ENCODE measurements at regions not wholly inside any gene's neighbourhood (a gene's known extent, or its start where the extent isn't known, plus 50 kb on each side); places are given as distances from the start of the nearest gene placed in this dataset.

DNA sequence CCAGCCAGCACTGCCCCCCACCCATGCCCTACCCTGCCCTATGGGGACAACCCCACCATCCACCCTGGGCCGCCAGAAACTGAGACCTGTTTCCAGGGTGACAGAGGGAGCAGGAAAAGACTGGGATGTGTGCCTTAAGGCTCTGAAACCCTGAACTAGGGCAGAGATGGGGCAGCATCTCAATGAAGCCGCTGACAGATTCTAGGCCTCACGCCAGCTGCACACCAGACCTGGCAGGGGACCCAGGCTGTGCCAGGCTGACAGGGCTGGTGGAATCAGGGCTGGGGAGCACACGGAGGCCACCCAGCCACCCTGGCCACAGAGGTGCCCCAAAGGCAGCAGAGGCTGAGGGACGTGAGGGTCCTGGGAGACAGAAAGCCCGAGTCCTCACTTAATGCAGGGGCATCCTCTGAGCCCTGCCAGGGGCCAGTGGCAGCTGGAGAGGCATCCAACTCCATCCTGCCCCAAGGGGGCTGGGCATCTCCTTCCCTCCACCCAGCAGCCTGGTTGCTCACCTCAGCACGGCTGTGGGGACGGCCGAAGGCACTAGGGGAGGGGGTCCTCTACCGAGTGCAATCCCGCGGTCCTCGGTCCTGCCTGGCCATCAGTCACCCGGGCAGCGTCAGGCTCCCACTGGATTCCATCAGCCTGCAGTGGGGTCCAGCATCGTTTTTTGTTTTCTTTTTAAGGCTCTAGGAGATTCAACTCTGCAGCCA is 169.2 kb downstream of the ZFP36L2 start:
- TF ChIP-seq, protein P1, sequence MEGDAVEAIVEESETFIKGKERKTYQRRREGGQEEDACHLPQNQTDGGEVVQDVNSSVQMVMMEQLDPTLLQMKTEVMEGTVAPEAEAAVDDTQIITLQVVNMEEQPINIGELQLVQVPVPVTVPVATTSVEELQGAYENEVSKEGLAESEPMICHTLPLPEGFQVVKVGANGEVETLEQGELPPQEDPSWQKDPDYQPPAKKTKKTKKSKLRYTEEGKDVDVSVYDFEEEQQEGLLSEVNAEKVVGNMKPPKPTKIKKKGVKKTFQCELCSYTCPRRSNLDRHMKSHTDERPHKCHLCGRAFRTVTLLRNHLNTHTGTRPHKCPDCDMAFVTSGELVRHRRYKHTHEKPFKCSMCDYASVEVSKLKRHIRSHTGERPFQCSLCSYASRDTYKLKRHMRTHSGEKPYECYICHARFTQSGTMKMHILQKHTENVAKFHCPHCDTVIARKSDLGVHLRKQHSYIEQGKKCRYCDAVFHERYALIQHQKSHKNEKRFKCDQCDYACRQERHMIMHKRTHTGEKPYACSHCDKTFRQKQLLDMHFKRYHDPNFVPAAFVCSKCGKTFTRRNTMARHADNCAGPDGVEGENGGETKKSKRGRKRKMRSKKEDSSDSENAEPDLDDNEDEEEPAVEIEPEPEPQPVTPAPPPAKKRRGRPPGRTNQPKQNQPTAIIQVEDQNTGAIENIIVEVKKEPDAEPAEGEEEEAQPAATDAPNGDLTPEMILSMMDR (IDR thresholded peaks at IDR 0.05), result no peak
- peaks cover 9% of the 10 kb centered on the region for H3K9me3 Mint-ChIP-seq (ENCODE audit: low read depth)
- H3K4me1 Mint-ChIP-seq (ENCODE audit: low read depth), result peaks cover 45% of the 10 kb centered on the region
- H3K36me3 Mint-ChIP-seq (ENCODE audit: low read depth), result peaks cover 5% of the 10 kb centered on the region
- peak overlapping the region; percentile 95 for H3K27ac Mint-ChIP-seq (ENCODE audit: unreplicated experiment)
- peak; percentile 67 for DNase-seq (ENCODE audit: low spot score)
- no peak overlapping the region for H3K4me3 Mint-ChIP-seq (ENCODE audit: unreplicated experiment)
- H3K27me3 Mint-ChIP-seq (ENCODE audit: low read depth), result peaks cover 2% of the 10 kb centered on the region

DNA sequence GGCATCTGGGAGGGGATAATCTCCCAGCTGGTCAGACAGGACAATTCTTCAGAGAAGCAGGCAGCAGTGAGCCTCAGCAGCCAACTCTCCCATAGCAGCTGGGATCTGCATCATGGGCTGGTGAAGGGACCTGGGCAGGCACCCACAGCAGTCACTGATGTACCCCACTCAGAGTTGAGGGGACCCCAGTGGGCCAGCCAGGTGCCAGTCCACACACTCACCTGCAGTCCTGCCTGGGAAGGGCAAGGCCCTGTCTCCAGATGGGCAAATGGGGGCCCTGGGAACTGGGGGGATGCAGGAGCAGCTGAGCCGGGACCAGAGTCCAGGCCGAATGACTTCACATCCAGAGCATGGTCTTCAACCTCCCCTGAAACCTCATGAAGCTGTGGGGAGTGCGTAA is 170.4 kb downstream of the ZFP36L2 start:
- Mint-ChIP-seq H3K4me3 (ENCODE audit: unreplicated experiment) (no peak overlapping the region), H3K4me1 (ENCODE audit: low read depth) (peaks cover 56% of the 10 kb centered on the region), H3K36me3 (ENCODE audit: low read depth) (no peaks in the 10 kb centered on the region), H3K9me3 (ENCODE audit: low read depth) (no peaks in the 10 kb centered on the region), H3K27me3 (ENCODE audit: low read depth) (peaks cover 2% of the 10 kb centered on the region), H3K27ac (ENCODE audit: unreplicated experiment) (no peak overlapping the region)
- DNase-seq (ENCODE audit: low spot score), result peak; percentile 72
- TF ChIP-seq, protein P1 (IDR thresholded peaks at IDR 0.05), result no peak

DNA sequence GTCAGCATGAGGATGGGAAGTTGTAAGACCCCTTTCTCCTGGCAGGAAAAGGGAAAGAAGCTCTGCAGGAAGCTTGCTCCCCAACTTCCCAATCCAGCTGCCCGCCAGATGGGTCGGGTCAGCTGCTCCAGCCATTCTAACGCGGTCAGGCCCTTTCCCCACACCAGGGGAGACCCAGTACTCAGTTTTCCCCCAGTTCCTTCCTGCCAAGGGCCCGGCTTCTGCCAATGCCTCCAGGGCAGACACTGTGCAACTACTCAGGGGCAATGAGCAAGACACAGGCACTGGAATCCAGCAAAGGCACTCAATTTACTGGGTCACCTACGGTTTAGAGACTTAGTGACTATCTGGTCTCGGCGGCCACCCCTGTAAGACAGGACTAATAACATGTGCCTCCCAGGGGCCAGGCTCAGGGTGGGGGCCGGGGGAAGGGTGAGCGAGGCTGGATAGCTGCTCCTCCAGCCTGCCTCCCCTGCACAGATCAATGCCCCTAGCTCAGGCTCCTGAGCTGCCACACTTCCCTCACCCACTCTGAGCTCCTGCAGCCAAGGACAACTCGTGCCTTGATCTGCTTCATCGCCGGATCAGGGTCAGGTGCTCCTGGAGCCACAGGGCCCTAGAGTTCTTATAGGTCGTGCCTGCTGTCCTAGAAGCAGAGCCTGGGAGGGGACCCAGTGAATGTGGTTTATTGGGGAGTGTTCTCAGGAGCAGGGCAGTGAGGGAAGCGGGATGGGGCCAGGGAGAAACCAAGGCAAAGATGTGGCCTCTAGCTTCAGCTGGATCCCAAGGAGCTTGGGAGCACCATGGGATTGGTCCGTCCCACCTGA is 171.1 kb downstream of the ZFP36L2 start:
- DNase-seq (ENCODE audit: low spot score), result peak; percentile 63
- peaks cover 2% of the 10 kb centered on the region for H3K27me3 Mint-ChIP-seq (ENCODE audit: low read depth)
- peaks cover 62% of the 10 kb centered on the region for H3K4me1 Mint-ChIP-seq (ENCODE audit: low read depth)
- no peak overlapping the region for H3K4me3 Mint-ChIP-seq (ENCODE audit: unreplicated experiment)
- H3K9me3 Mint-ChIP-seq (ENCODE audit: low read depth), result no peaks in the 10 kb centered on the region
- H3K36me3 Mint-ChIP-seq (ENCODE audit: low read depth), result no peaks in the 10 kb centered on the region
- H3K27ac Mint-ChIP-seq (ENCODE audit: unreplicated experiment), result no peak overlapping the region
- TF ChIP-seq, protein P1 (IDR thresholded peaks at IDR 0.05), result no peak

- no peaks in the 10 kb centered on the region for H3K36me3 Mint-ChIP-seq (ENCODE audit: low read depth)
- H3K4me1 Mint-ChIP-seq (ENCODE audit: low read depth), result peaks cover 64% of the 10 kb centered on the region
- no peak overlapping the region for H3K27ac Mint-ChIP-seq (ENCODE audit: unreplicated experiment)
These were observed 172.0 kb downstream of the ZFP36L2 start for GRCh38 chr2:43054367-43054766.

GRCh38 chr2:43052944-43053306 is 173.5 kb downstream of the ZFP36L2 start:
- Mint-ChIP-seq H3K4me3 (ENCODE audit: unreplicated experiment) (no peak overlapping the region), H3K9me3 (ENCODE audit: low read depth) (no peaks in the 10 kb centered on the region), H3K36me3 (ENCODE audit: low read depth) (no peaks in the 10 kb centered on the region), H3K27me3 (ENCODE audit: low read depth) (peaks cover 2% of the 10 kb centered on the region), H3K27ac (ENCODE audit: unreplicated experiment) (no peak overlapping the region), H3K4me1 (ENCODE audit: low read depth) (peaks cover 55% of the 10 kb centered on the region)
- TF ChIP-seq, protein P1 (IDR thresholded peaks at IDR 0.05), result no peak
- no peak for DNase-seq (ENCODE audit: low spot score)

More at GRCh38 chr2:43054367-43054766, 172.0 kb downstream of the ZFP36L2 start:
- no peak overlapping the region for H3K4me3 Mint-ChIP-seq (ENCODE audit: unreplicated experiment)
- H3K9me3 Mint-ChIP-seq (ENCODE audit: low read depth), result no peaks in the 10 kb centered on the region
- TF ChIP-seq, protein P1 (IDR thresholded peaks at IDR 0.05), result no peak
- peak; percentile 63 for DNase-seq (ENCODE audit: low spot score)
- H3K27me3 Mint-ChIP-seq (ENCODE audit: low read depth), result peaks cover 2% of the 10 kb centered on the region
